Lower leg skin (tissue), 4 donors: ENCODE measurements at regions not wholly inside any gene's neighbourhood (a gene's known extent, or its start where the extent isn't known, plus 50 kb on each side); places are given as distances from the start of the nearest gene placed in this dataset.

Experiments
- DNase-seq, 2 donors: peaks; one replicate each; pipeline ENCODE4 v3.0.0-alpha.2; 2019; ENCODE audit warnings: low spot score in 2 of 2
- H3K4me3 ChIP-seq: fragments of 200-600 bp; sonication (generic); 2 replicates; pipeline ENCODE4 v1.5.1; 2017; ENCODE audit warnings: mild to moderate bottlenecking, low read depth; ENCODE audit not compliant: poor library complexity, severe bottlenecking
- POLR2A ChIP-seq, 2 donors: fragments of 450-650 bp; IDR thresholded peaks; one replicate each; pipeline ENCODE4 v1.6.1; 2016 to 2017; ENCODE audit warnings: antibody characterized with exemption in 2 of 2, mild to moderate bottlenecking in 1 of 2, moderate library complexity in 1 of 2
- WGBS, 2 donors: methylation state at CpG; one replicate each; pipeline ENCODE4 v1.1.5; 2018; 5-methylcytosine and 5-hydroxymethylcytosine counted together
- intact Hi-C: fragments of 100-400 bp; cut with DNase I; formaldehyde crosslinking; loops from one replicate; pipeline ENCODE4 v1.15.0; 2023; ENCODE audit warnings: low total_unique reads
- TF ChIP-seq, protein P1 (sequence below), 3 donors: fragments of 450-650 bp; IDR thresholded peaks; one replicate each; pipeline ENCODE4 v1.5.1; 2016; ENCODE audit warnings: antibody characterized with exemption in 3 of 3, mild to moderate bottlenecking in 3 of 3, moderate library complexity in 2 of 3

DNA sequence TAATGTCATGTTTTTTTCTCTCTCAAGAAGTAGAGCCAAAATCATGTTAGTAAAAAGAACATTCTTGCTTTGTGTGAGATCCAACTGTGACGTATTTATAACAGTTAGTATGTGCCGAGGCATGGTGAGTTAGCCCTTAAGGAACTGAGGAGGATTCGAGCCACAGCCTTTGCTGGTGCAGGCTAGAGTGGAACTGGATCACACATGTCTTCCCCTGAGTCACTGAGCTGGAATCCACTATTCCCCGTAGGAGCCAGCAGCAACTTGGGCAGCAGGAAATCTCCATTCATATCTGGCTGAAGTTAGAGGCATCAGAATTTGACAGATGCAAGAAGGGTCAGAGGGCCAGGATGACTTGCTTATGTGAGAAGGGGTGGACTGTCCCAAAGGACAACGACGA lies 144.6 kb upstream of the KIT start:
- intact Hi-C loops, result no loop called here
- H3K4me3 ChIP-seq, result no peak overlapping the region
- 22 to 24% methylated on average over 6 of the region's 6 CpGs for WGBS, 2 donors
- no peak for TF ChIP-seq POLR2A (IDR thresholded peaks at IDR 0.05)
- TF ChIP-seq, protein P1, sequence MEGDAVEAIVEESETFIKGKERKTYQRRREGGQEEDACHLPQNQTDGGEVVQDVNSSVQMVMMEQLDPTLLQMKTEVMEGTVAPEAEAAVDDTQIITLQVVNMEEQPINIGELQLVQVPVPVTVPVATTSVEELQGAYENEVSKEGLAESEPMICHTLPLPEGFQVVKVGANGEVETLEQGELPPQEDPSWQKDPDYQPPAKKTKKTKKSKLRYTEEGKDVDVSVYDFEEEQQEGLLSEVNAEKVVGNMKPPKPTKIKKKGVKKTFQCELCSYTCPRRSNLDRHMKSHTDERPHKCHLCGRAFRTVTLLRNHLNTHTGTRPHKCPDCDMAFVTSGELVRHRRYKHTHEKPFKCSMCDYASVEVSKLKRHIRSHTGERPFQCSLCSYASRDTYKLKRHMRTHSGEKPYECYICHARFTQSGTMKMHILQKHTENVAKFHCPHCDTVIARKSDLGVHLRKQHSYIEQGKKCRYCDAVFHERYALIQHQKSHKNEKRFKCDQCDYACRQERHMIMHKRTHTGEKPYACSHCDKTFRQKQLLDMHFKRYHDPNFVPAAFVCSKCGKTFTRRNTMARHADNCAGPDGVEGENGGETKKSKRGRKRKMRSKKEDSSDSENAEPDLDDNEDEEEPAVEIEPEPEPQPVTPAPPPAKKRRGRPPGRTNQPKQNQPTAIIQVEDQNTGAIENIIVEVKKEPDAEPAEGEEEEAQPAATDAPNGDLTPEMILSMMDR (IDR thresholded peaks at IDR 0.05), result no peak
- peak in 1 of 2 donors; percentile 55 for DNase-seq

DNA sequence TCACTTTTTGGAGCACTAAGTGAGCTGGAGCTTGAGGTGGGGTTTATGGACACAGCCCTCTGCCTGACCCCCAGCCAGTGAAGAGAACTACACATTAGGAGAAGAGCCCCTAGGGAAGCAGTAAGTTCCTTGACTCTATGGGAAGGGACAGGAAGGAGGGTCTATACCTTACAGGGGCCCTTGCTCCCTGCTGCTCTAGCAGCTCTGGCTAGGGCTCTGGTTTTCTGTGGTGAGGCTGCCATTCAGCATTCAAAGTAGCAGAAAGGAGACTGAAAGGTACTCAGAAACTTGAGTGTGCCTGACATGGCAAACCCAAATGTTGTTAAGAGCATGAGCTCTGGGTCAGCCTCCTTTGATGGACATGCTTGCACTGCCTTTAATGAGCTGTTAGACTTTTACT lies 144.0 kb upstream of the KIT start:
- no peak for TF ChIP-seq POLR2A (IDR thresholded peaks at IDR 0.05)
- TF ChIP-seq, protein P1 (IDR thresholded peaks at IDR 0.05), result no peak
- no peak overlapping the region for H3K4me3 ChIP-seq
- intact Hi-C loops, result no loop called here
- DNase-seq, result no peak

DNA sequence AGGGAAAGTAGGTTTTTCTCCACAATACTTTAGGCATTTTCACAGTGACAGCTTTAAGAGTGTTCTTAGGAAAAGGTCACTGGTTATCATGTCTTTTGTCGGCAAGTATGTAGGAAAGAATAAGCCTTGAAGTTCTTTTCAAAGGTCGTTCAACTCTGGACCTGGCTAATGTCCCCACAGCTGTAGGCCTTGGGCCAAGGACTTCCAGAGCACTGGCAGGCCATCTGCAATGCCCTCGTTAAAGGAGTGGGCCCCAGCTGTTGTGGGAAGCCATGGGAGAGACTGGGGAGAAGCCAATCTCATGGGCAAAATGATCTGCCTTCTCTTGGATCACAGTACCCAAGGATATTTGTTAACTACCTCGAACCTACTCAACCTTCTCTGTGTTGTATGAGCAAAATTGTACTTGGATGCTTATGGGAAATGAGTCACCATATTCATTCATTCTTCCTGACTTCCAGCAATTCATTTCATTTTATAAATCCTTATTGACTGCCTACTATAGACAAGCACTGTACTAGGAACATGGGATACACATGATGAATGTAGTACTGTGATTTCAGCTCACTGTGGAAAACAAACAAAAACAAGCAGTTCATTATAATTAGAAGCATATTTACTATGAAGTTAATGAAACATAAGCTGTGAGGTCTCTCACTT lies 141.1 kb upstream of the KIT start:
- 39 to 41% methylated on average over 4 of the region's 4 CpGs for WGBS, 2 donors
- TF ChIP-seq POLR2A (IDR thresholded peaks at IDR 0.05), result no peak
- TF ChIP-seq, protein P1 (IDR thresholded peaks at IDR 0.05), result no peak

DNA sequence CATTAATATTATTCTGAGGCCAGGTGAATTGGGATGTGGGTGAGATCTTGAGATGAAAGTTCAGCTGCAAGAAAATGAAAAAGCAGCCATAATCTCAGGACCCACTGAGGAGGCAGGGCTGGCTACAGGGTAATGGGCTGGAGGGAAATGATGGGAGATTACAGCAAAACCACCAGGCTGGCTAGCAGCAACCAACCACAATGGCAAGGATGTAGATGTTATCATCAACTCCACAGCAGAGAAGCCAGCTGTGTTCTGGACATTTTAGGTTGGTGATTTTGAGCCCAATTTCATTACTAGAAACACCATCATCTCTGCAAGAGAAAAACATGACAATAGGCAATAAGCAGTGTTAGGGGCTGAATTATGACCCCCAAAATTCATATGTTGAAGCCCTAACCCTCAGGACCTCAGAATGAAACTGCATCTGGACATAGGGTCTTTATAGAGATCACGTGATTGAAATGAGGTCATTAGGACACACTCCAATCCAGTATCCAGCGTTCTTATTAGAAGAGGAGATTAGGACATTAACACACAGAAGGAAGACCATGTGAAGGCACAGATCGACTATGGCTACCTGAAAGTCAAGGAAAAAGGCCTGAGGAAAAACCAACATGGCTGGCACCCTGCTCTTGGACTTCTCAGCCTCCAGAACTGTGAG lies 139.8 kb upstream of the KIT start:
- DNase-seq, result no peak
- TF ChIP-seq, protein P1 (IDR thresholded peaks at IDR 0.05), result no peak
- no peak for TF ChIP-seq POLR2A (IDR thresholded peaks at IDR 0.05)
- 91 to 96% methylated on average over 3 of the region's 3 CpGs for WGBS, 2 donors
- intact Hi-C loops, result no loop called here
- H3K4me3 ChIP-seq, result no peak overlapping the region

More for the DNA sequence above, 141.1 kb upstream of the KIT start:
- no peak for DNase-seq
- intact Hi-C loops, result no loop called here
- H3K4me3 ChIP-seq, result no peak overlapping the region

DNA sequence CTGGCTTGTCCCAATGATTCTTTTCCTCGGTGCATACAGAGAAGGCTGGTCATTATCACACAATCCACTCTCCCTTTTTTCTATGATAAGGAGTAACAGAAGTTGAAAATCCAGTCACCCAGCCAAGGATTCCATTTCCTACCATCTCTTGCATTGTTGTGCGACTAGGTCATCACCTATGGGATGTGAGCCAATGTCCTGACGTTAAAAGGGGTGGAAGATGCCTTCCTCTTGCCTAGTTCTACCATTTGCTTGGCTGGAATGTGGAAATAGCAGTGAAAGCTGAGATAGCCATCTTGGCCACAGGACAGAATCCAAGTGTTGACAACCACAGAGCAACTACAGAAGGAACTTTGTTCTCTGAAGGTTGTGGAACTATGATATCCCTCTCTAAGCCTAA lies 132.2 kb upstream of the KIT start:
- intact Hi-C loops, result no loop called here
- DNase-seq, result no peak
- H3K4me3 ChIP-seq, result no peak overlapping the region
- WGBS, 2 donors, result 51 to 69% methylated on average over 3 of the region's 3 CpGs
- TF ChIP-seq, protein P1 (IDR thresholded peaks at IDR 0.05), result no peak
- TF ChIP-seq POLR2A (IDR thresholded peaks at IDR 0.05), result no peak
